ENCODE measurements at regions not wholly inside any gene's neighbourhood (a gene's known extent, or its start where the extent isn't known, plus 50 kb on each side); places are given as distances from the start of the nearest gene placed in this dataset.

DNA sequence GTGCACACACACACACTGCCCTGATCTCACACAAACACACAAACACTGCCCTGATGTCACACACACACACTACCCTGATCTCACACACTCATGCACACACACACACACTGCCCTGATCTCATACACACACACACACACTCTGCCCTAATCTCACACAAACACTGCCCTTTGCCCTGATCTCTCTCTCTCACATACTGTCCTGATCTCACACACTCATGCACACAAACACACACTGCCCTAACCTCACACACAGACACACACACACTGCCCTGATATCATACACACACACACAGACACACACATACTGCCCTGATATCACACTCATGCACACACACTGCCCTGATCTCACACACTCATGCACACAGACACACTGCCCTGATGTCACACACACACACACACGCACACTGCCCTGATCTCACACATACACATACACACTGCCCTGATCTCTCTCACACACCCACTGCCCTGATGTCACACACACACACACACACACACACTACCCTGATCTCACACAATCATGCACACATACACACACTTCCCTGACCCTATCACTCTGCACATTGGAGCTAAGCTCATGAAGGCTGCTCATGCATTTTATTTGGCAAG lies 97.6 kb upstream of the DIO3 start:
- Histone ChIP-seq H3K27ac (no peak overlapping the region), H3K9me3 (ENCODE audit: low read depth, low read length) (no peaks in the 10 kb centered on the region), H3K4me3 (no peak overlapping the region), H3K9ac (ENCODE audit: insufficient read length) (no peak overlapping the region), H3K36me3 (ENCODE audit: insufficient read depth, low read length) (no peaks in the 10 kb centered on the region)
- TF ChIP-seq EZH2 (IDR thresholded peaks at IDR 0.05) (no peak), POLR2AphosphoS5 (IDR thresholded peaks at IDR 0.05; ENCODE audit: borderline replicate concordance, low read depth, low read length) (no peak), FOXP2 (optimal IDR thresholded peaks at IDR 0.05; ENCODE audit: control extremely low read depth, extremely low read length, insufficient read depth) (no peak)
- no peak for DNase-seq (ENCODE audit: low read depth, low spot score)

DNA sequence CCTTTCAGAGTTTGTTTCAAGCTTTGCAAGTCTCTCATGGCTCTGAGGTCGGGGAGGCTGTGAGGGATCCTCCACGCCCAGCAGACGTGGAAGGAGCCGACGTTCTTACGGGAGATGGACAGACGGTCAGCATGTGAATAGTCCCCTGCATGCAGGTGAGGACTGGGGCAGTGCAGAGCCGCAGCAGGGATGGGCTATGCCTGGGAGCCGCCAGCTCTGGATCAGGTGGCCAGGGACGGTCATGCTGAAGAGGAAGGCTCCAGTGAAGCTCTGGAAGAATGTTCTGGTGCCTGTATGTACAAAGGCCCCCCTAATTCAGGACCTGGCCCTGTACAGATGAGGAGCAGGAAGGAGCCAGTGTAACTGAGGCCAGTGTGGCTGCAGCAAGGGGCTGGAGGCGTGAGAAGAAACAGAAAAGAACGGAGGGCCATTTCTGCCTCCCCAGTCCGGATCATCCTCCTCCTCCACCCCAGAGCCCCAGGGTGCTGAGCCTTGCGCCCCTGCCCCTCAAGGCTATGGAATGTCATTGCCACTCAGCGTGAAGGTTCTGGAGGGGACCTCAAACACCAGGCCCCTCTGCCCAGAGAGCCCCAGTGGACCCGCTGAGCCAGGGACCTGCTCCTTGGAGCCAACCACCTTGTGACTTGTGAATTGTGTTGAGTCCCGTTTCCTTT lies 96.8 kb upstream of the DIO3 start:
- Histone ChIP-seq H3K9ac (ENCODE audit: insufficient read length) (no peak overlapping the region), H3K9me3 (ENCODE audit: low read depth, low read length) (no peaks in the 10 kb centered on the region), H3K27ac (no peak overlapping the region), H3K36me3 (ENCODE audit: insufficient read depth, low read length) (no peaks in the 10 kb centered on the region), H3K4me3 (no peak overlapping the region)
- no peak for DNase-seq (ENCODE audit: low read depth, low spot score)
- TF ChIP-seq EZH2 (IDR thresholded peaks at IDR 0.05) (no peak), FOXP2 (optimal IDR thresholded peaks at IDR 0.05; ENCODE audit: control extremely low read depth, extremely low read length, insufficient read depth) (no peak), POLR2AphosphoS5 (IDR thresholded peaks at IDR 0.05; ENCODE audit: borderline replicate concordance, low read depth, low read length) (no peak)

- Histone ChIP-seq H3K9me3 (ENCODE audit: low read depth, low read length) (no peaks in the 10 kb centered on the region), H3K36me3 (ENCODE audit: insufficient read depth, low read length) (no peaks in the 10 kb centered on the region), H3K4me3 (no peak overlapping the region), H3K9ac (ENCODE audit: insufficient read length) (no peak overlapping the region), H3K27ac (no peak overlapping the region)
- TF ChIP-seq POLR2AphosphoS5 (IDR thresholded peaks at IDR 0.05; ENCODE audit: borderline replicate concordance, low read depth, low read length) (no peak), FOXP2 (optimal IDR thresholded peaks at IDR 0.05; ENCODE audit: control extremely low read depth, extremely low read length, insufficient read depth) (no peak)
- DNase-seq (ENCODE audit: low read depth, low spot score): no peak
Observed at GRCh38 chr14:101464984-101465794, 96.1 kb upstream of the DIO3 start.

GRCh38 chr14:101465795-101466448 lies 95.4 kb upstream of the DIO3 start:
- no peak overlapping the region for H3K4me3 ChIP-seq
- no peak overlapping the region for H3K9ac ChIP-seq (ENCODE audit: insufficient read length)
- DNase-seq (ENCODE audit: low read depth, low spot score): no peak
- H3K36me3 ChIP-seq (ENCODE audit: insufficient read depth, low read length): no peaks in the 10 kb centered on the region
- H3K27ac ChIP-seq: no peak overlapping the region
- TF ChIP-seq EZH2 (IDR thresholded peaks at IDR 0.05) (no peak), FOXP2 (optimal IDR thresholded peaks at IDR 0.05; ENCODE audit: control extremely low read depth, extremely low read length, insufficient read depth) (no peak), POLR2AphosphoS5 (IDR thresholded peaks at IDR 0.05; ENCODE audit: borderline replicate concordance, low read depth, low read length) (no peak)
- H3K9me3 ChIP-seq (ENCODE audit: low read depth, low read length): no peaks in the 10 kb centered on the region

DNA sequence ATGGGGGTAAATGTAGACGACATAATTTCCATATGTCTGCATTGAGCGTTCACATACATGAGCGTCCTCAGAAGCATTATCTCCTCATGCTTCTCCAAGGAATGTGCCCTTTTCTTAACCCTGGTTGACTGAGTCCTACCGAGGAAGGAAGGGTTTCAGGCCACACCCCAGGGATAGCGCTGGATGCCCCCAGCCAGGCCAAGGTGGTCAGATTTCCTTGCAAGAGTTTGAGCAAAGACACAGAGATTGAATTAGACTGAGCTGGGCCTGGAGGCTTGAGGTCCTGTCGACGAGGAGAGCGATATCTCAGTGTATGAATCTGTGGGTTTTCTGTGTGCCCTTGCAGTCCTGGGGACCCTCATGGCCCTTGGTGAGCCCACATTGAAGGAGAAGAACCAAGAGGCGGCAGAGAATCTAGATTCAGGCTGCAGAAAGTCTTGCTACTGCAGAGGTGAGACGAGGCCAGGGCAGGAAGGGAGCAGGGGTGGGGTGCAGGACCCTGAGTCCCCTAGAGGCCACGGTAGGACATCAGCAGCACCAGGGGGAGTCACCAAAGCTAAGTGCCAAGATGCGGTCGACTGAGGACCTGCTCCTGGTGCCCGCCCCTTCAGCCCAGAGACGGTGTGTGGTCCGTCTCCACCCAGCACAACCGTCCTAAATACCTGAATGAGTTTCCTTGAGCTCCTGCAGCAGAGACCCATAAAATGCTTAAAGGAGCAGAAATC lies 94.7 kb upstream of the DIO3 start:
- Histone ChIP-seq H3K9me3 (ENCODE audit: low read depth, low read length) (no peaks in the 10 kb centered on the region), H3K36me3 (ENCODE audit: insufficient read depth, low read length) (no peaks in the 10 kb centered on the region), H3K27ac (no peak overlapping the region), H3K4me3 (no peak overlapping the region), H3K9ac (ENCODE audit: insufficient read length) (no peak overlapping the region)
- no peak for DNase-seq (ENCODE audit: low read depth, low spot score)
- no peak for TF ChIP-seq EZH2 (IDR thresholded peaks at IDR 0.05)
- TF ChIP-seq POLR2AphosphoS5 (IDR thresholded peaks at IDR 0.05; ENCODE audit: borderline replicate concordance, low read depth, low read length): no peak
- no peak for TF ChIP-seq FOXP2 (optimal IDR thresholded peaks at IDR 0.05; ENCODE audit: control extremely low read depth, extremely low read length, insufficient read depth)

- Histone ChIP-seq H3K27ac (no peak overlapping the region), H3K9me3 (ENCODE audit: low read depth, low read length) (no peaks in the 10 kb centered on the region), H3K36me3 (ENCODE audit: insufficient read depth, low read length) (no peaks in the 10 kb centered on the region), H3K9ac (ENCODE audit: insufficient read length) (no peak overlapping the region), H3K4me3 (no peak overlapping the region)
- no peak for DNase-seq (ENCODE audit: low read depth, low spot score)
- TF ChIP-seq EZH2 (IDR thresholded peaks at IDR 0.05): no peak
- TF ChIP-seq FOXP2 (optimal IDR thresholded peaks at IDR 0.05; ENCODE audit: control extremely low read depth, extremely low read length, insufficient read depth): no peak
- TF ChIP-seq POLR2AphosphoS5 (IDR thresholded peaks at IDR 0.05; ENCODE audit: borderline replicate concordance, low read depth, low read length): no peak
Observed at GRCh38 chr14:101467181-101467926, 93.9 kb upstream of the DIO3 start.

Measured in SK-N-MC (cell line).